Ascending aorta (tissue), 2 donors: ENCODE measurements at regions not wholly inside any gene's neighbourhood (a gene's known extent, or its start where the extent isn't known, plus 50 kb on each side); places are given as distances from the start of the nearest gene placed in this dataset.

Source experiments
- DNase-seq, 2 donors: peaks; one replicate each; pipeline ENCODE4 v3.0.0-alpha.2; 2019; ENCODE audit warnings: low spot score in 2 of 2
- H3K27ac ChIP-seq, 2 donors: fragments of 200-600 bp; sonication (generic); one replicate each; pipeline ENCODE4 v1.5.1; 2016 to 2017; ENCODE audit warnings: mild to moderate bottlenecking in 1 of 2
- H3K27me3 ChIP-seq: fragments of 200-600 bp; sonication (generic); one replicate; pipeline ENCODE4 v1.5.1; 2017
- H3K36me3 ChIP-seq, 2 donors: fragments of 200-600 bp; sonication (generic); one replicate each; pipeline ENCODE4 v1.5.1; 2016
- H3K4me1 ChIP-seq, 2 donors: fragments of 200-600 bp; sonication (generic); one replicate each; pipeline ENCODE4 v1.5.1; 2016 to 2017; ENCODE audit warnings: mild to moderate bottlenecking in 1 of 2
- H3K4me3 ChIP-seq, 2 donors: fragments of 200-600 bp; sonication (generic); one replicate each; pipeline ENCODE4 v1.5.1; 2016 to 2017; ENCODE audit warnings: mild to moderate bottlenecking in 1 of 2
- H3K9me3 ChIP-seq, 2 donors: fragments of 200-600 bp; sonication (generic); one replicate each; pipeline ENCODE4 v1.5.1; 2016
- CTCF ChIP-seq, 3 experiments: fragments of 200-600 bp in 2 of 3; fragments of 450-650 bp in 1 of 3; sonication (generic) in 2 of 3; IDR thresholded peaks; one replicate each; pipeline ENCODE4 v1.5.1; 2016 to 2019; ENCODE audit warnings: antibody characterized with exemption in 3 of 3, mild to moderate bottlenecking in 1 of 3, moderate library complexity in 1 of 3
- intact Hi-C: fragments of 100-400 bp; cut with DNase I; formaldehyde crosslinking; loops from one replicate; pipeline ENCODE4 v1.15.1; 2023

GRCh38 chr4:169821402-169821801 is 63.7 kb upstream of the HPF1 start:
- H3K36me3 ChIP-seq, result no peaks in the 10 kb centered on the region
- intact Hi-C loops, result no loop called here
- H3K27me3 ChIP-seq, result no peaks in the 10 kb centered on the region
- no peak for DNase-seq
- no peak overlapping the region for H3K27ac ChIP-seq
- no peaks in the 10 kb centered on the region for H3K4me1 ChIP-seq
- TF ChIP-seq CTCF (IDR thresholded peaks at IDR 0.05), result no peak
- H3K9me3 ChIP-seq, result no peaks in the 10 kb centered on the region
- no peak overlapping the region for H3K4me3 ChIP-seq

- H3K9me3 ChIP-seq, result no peaks in the 10 kb centered on the region
- H3K4me1 ChIP-seq, result no peaks in the 10 kb centered on the region
- no peak for TF ChIP-seq CTCF (IDR thresholded peaks at IDR 0.05)
- no peak overlapping the region for H3K4me3 ChIP-seq
- no peaks in the 10 kb centered on the region for H3K27me3 ChIP-seq
- no peak overlapping the region for H3K27ac ChIP-seq
- intact Hi-C loops, result no loop called here
- no peaks in the 10 kb centered on the region for H3K36me3 ChIP-seq
- DNase-seq, result no peak
Measured at GRCh38 chr4:169818063-169818679, 60.4 kb upstream of the HPF1 start.

DNA sequence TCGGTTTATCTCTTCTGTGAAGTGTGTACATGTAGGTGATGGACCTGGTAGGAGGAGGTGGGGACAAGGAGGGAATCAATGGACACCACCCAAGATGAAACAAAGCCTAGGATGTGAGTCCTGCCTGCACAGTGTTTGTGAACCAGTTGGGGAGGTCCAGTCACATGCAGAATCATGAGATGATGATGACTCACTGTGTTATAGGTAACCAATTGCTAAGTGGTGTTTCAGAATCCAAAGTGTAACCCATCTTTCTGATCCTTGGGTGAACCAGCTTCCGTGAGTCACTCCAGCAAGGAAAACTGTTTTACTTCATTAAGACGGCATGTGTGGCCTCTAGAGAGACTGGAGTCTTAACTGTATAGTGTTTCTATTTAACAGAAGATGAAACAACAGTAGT is 57.9 kb upstream of the HPF1 start:
- no peak overlapping the region for H3K4me3 ChIP-seq
- H3K27ac ChIP-seq, result no peak overlapping the region
- intact Hi-C loops, result no loop called here
- no peak for DNase-seq
- no peaks in the 10 kb centered on the region for H3K27me3 ChIP-seq
- H3K4me1 ChIP-seq, result no peaks in the 10 kb centered on the region
- no peak for TF ChIP-seq CTCF (IDR thresholded peaks at IDR 0.05)
- no peaks in the 10 kb centered on the region for H3K9me3 ChIP-seq
- H3K36me3 ChIP-seq, result no peaks in the 10 kb centered on the region

GRCh38 chr4:169811476-169811875 is 53.7 kb upstream of the HPF1 start:
- intact Hi-C loops, result loop anchor here (2.0 kb wide), 2 partner anchors 237 to 279 kb away; no protein-coding TSS in a partner anchor
- H3K27me3 ChIP-seq, result no peaks in the 10 kb centered on the region
- no peak overlapping the region for H3K4me3 ChIP-seq
- H3K36me3 ChIP-seq, result no peaks in the 10 kb centered on the region
- DNase-seq, result no peak
- TF ChIP-seq CTCF (IDR thresholded peaks at IDR 0.05), result no peak
- no peak overlapping the region for H3K27ac ChIP-seq
- H3K4me1 ChIP-seq, result no peaks in the 10 kb centered on the region
- H3K9me3 ChIP-seq, result no peaks in the 10 kb centered on the region

DNA sequence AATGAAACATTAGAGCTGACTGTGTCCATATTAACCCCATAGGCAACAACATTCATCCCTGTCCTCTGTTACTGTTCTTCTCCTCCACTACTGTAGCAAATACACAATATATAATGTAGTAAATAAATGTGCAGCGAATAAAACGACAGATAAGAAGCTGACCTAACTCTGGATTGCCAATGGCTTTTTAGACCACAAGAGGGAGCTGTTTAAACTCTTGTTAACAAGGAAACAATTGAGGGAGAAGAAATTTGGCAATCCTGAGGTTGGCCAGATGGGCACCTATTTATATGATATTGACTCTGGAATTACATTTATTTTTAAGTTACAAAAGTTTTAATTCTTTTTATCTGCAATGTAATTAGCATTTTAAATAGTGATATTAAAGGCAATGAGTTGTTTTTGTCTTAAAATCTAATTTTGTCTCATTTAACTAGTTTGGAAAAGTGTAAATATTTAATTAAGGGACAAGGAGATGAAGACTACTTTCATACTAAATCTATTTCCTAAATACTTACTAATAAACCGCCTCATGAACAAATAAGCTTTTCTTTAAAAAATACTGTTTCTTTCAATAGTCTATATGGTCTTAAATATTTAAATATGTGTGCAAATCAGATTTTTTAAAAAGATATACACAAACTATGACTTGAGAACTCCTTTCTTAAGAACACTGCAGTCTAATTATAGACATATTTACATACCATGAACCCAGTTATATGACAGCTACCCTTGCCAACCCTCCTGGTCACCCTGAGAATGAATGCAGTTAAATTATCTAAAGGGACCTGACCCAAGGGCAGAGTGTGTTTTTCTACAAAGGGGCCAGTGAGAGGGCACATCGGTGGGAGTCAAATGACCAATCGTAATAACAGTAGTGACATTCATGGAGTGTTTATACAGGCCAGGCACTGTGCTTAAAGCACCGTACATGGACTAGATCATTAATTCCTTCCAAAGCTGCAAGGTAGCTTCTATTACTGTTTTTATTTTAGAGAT is 52.9 kb upstream of the HPF1 start:
- H3K36me3 ChIP-seq, result no peaks in the 10 kb centered on the region
- H3K9me3 ChIP-seq, result no peaks in the 10 kb centered on the region
- intact Hi-C loops, result loop anchor here (2.0 kb wide), 2 partner anchors 238 to 280 kb away; no protein-coding TSS in a partner anchor
- no peaks in the 10 kb centered on the region for H3K27me3 ChIP-seq
- H3K4me1 ChIP-seq, result no peaks in the 10 kb centered on the region
- DNase-seq, result no peak
- peak; percentile 43 to 79 (median 73) for TF ChIP-seq CTCF (IDR thresholded peaks at IDR 0.05)
- no peak overlapping the region for H3K4me3 ChIP-seq
- H3K27ac ChIP-seq, result no peak overlapping the region
